ENCODE measurements at regions not wholly inside any gene's neighbourhood (a gene's known extent, or its start where the extent isn't known, plus 50 kb on each side); places are given as distances from the start of the nearest gene placed in this dataset.

- TF ChIP-seq CTCF (IDR thresholded peaks at IDR 0.05): no peak
- Mint-ChIP-seq H3K4me1 (peaks cover 18% of the 10 kb centered on the region), H3K36me3 (ENCODE audit: low read depth) (no peaks in the 10 kb centered on the region), H3K27ac (no peak overlapping the region), H3K27me3 (ENCODE audit: low read depth, poor library complexity) (no peaks in the 10 kb centered on the region), H3K9me3 (no peaks in the 10 kb centered on the region), H3K4me3 (no peak overlapping the region)
- no peak for DNase-seq
Measured at GRCh38 chr7:16023046-16023445, 336.6 kb upstream of the MEOX2 start.

DNA sequence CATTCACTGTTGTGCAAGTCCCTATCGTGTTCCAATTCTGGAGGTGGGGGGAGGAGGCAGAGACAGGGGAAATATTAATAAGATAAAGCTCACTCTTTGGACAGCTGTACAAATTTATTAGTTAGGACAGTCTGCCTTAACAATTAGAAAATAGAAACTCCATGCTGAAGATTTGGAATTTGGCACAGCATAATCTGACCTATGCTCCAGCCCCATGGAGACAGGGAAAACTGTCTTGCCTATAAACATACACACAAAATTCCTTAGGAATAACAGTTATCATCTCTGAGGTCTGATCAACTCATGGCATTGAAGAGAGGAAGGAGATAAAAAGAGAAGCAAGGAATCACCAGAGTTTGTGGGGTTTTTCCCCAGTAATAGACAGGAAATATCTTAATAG, 335.4 kb upstream of the MEOX2 start:
- no peaks in the 10 kb centered on the region for H3K36me3 Mint-ChIP-seq (ENCODE audit: low read depth)
- no peaks in the 10 kb centered on the region for H3K9me3 Mint-ChIP-seq
- TF ChIP-seq CTCF (IDR thresholded peaks at IDR 0.05): no peak
- no peak overlapping the region for H3K27ac Mint-ChIP-seq
- no peaks in the 10 kb centered on the region for H3K27me3 Mint-ChIP-seq (ENCODE audit: low read depth, poor library complexity)
- peaks cover 11% of the 10 kb centered on the region for H3K4me1 Mint-ChIP-seq
- no peak overlapping the region for H3K4me3 Mint-ChIP-seq
- no peak for DNase-seq

- Mint-ChIP-seq H3K27ac (no peak overlapping the region), H3K9me3 (peaks cover 16% of the 10 kb centered on the region), H3K4me3 (no peak overlapping the region), H3K27me3 (ENCODE audit: low read depth, poor library complexity) (no peaks in the 10 kb centered on the region), H3K36me3 (ENCODE audit: low read depth) (peaks cover 7% of the 10 kb centered on the region), H3K4me1 (no peaks in the 10 kb centered on the region)
- no peak for TF ChIP-seq CTCF (IDR thresholded peaks at IDR 0.05)
- no peak for DNase-seq
Measured at GRCh38 chr7:16015981-16016380, 329.5 kb upstream of the MEOX2 start.

DNA sequence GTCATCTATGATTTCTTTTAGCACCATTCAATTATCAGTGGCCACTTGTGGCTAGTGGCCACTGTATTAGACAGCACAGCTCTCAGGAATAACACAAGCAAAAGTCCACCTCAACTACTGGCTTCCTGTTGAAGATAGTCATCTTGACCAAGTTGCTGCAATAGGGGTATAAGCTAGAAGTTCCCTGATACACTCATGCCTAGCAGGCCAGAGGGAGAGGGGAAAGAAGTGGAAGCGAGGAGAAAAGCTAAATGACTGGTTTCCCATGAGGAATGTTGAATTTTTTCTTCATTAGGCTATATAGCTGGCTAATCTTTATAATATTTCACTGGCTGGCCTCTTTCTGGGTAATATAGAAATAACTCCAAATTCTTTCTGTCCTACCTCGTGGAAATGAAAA, 327.5 kb upstream of the MEOX2 start:
- H3K36me3 Mint-ChIP-seq (ENCODE audit: low read depth): peaks cover 7% of the 10 kb centered on the region
- no peak for DNase-seq
- no peaks in the 10 kb centered on the region for H3K4me1 Mint-ChIP-seq
- no peaks in the 10 kb centered on the region for H3K27me3 Mint-ChIP-seq (ENCODE audit: low read depth, poor library complexity)
- no peak for TF ChIP-seq CTCF (IDR thresholded peaks at IDR 0.05)
- H3K9me3 Mint-ChIP-seq: peaks cover 20% of the 10 kb centered on the region
- H3K27ac Mint-ChIP-seq: no peak overlapping the region
- no peak overlapping the region for H3K4me3 Mint-ChIP-seq

GRCh38 chr7:16007911-16008310, 321.4 kb upstream of the MEOX2 start:
- no peaks in the 10 kb centered on the region for H3K36me3 Mint-ChIP-seq (ENCODE audit: low read depth)
- no peak overlapping the region for H3K4me3 Mint-ChIP-seq
- no peak overlapping the region for H3K27ac Mint-ChIP-seq
- peaks cover 10% of the 10 kb centered on the region for H3K9me3 Mint-ChIP-seq
- no peak for TF ChIP-seq CTCF (IDR thresholded peaks at IDR 0.05)
- DNase-seq: no peak
- peaks cover 23% of the 10 kb centered on the region for H3K4me1 Mint-ChIP-seq
- no peaks in the 10 kb centered on the region for H3K27me3 Mint-ChIP-seq (ENCODE audit: low read depth, poor library complexity)

DNA sequence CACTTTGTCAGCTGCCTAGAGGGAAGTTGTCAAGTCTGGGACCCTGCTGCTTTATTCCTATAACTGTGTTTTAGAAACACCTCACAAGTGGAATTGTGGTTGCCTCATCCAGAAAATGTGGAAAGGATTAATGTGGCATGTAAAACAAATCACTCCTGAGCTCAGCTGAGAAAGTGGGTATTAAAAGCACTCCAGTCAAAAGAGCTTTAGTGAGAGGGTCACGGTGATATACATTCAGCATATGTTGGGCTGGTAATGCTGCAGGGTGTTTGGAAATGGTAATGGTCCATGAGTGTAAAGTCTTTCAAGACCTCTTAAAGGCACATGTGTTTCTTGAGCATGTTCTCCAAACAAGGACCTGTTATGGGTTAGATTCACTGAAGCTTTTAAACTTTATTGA, 318.2 kb upstream of the MEOX2 start:
- TF ChIP-seq CTCF (IDR thresholded peaks at IDR 0.05): no peak

More for the DNA sequence above, 318.2 kb upstream of the MEOX2 start:
- DNase-seq: no peak
- Mint-ChIP-seq H3K36me3 (ENCODE audit: low read depth) (no peaks in the 10 kb centered on the region), H3K27ac (no peak overlapping the region), H3K4me3 (no peak overlapping the region), H3K4me1 (peaks cover 23% of the 10 kb centered on the region), H3K9me3 (peaks cover 3% of the 10 kb centered on the region), H3K27me3 (ENCODE audit: low read depth, poor library complexity) (no peaks in the 10 kb centered on the region)
